ENCODE measurements at regions not wholly inside any gene's neighbourhood (a gene's known extent, or its start where the extent isn't known, plus 50 kb on each side); places are given as distances from the start of the nearest gene placed in this dataset.

DNA sequence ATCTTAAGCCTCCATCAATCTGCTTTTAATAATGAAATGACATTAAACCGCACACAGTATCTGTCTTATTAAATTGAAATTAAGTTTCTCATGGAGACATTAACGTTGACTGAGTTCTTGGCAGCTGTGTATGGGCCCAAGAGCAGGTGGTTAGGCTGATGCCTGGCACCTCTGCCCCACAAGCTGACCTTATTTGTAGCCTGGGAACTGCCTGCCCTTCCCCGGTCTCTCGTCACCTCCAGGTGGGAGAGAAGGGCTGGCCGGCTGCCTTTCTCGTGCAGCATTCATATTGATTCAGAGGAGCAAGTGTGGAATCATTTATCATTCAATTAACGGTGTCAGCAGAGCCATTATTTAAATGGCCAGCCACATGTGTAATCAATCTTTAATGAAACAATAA is 53.0 kb upstream of the FCN1 start:
- TF ChIP-seq, protein P1, sequence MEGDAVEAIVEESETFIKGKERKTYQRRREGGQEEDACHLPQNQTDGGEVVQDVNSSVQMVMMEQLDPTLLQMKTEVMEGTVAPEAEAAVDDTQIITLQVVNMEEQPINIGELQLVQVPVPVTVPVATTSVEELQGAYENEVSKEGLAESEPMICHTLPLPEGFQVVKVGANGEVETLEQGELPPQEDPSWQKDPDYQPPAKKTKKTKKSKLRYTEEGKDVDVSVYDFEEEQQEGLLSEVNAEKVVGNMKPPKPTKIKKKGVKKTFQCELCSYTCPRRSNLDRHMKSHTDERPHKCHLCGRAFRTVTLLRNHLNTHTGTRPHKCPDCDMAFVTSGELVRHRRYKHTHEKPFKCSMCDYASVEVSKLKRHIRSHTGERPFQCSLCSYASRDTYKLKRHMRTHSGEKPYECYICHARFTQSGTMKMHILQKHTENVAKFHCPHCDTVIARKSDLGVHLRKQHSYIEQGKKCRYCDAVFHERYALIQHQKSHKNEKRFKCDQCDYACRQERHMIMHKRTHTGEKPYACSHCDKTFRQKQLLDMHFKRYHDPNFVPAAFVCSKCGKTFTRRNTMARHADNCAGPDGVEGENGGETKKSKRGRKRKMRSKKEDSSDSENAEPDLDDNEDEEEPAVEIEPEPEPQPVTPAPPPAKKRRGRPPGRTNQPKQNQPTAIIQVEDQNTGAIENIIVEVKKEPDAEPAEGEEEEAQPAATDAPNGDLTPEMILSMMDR (IDR thresholded peaks at IDR 0.05 in 2 of 3, conservative IDR thresholded peaks at IDR 0.05 in 1 of 3; ENCODE audit: control insufficient read depth in 2 of 3, extremely low read depth in 1 of 3, insufficient read depth in 1 of 3, low read depth in 3 of 3, low read length in 3 of 3): no peak
- no peak for TF ChIP-seq NFIC (IDR thresholded peaks at IDR 0.05; ENCODE audit: low read depth, low read length)
- no peak for TF ChIP-seq BCL11A (IDR thresholded peaks at IDR 0.05; ENCODE audit: low read depth, low read length)
- no peak for TF ChIP-seq ZNF274 (IDR thresholded peaks at IDR 0.05; ENCODE audit: insufficient read depth, insufficient read length)
- no peak for TF ChIP-seq EP300 (IDR thresholded peaks at IDR 0.05; ENCODE audit: borderline replicate concordance in 1 of 2, control insufficient read depth in 1 of 2, low read depth in 2 of 2, low read length in 2 of 2)
- TF ChIP-seq EZH2 (IDR thresholded peaks at IDR 0.05; ENCODE audit: borderline replicate concordance, control insufficient read depth, low read depth, low read length): no peak
- TF ChIP-seq SMAD1 (IDR thresholded peaks at IDR 0.05; ENCODE audit: low read depth, partially characterized antibody): no peak
- TF ChIP-seq, protein P2, sequence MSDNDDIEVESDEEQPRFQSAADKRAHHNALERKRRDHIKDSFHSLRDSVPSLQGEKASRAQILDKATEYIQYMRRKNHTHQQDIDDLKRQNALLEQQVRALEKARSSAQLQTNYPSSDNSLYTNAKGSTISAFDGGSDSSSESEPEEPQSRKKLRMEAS (IDR thresholded peaks at IDR 0.05; ENCODE audit: low read depth, low read length): no peak
- TF ChIP-seq FOS (IDR thresholded peaks at IDR 0.05; ENCODE audit: borderline replicate concordance, extremely low read depth, insufficient read length): no peak
- no peak for TF ChIP-seq GABPA (IDR thresholded peaks at IDR 0.05; ENCODE audit: low read depth)
- TF ChIP-seq POLR2A (IDR thresholded peaks at IDR 0.05; ENCODE audit: low read depth, low read length): no peak
- no peak for TF ChIP-seq ZNF24 (IDR thresholded peaks at IDR 0.05)
- no peak for TF ChIP-seq POLR2AphosphoS5 (IDR thresholded peaks at IDR 0.05; ENCODE audit: low read length)
